22Rv1 (cell line): ENCODE measurements at regions not wholly inside any gene's neighbourhood (a gene's known extent, or its start where the extent isn't known, plus 50 kb on each side); places are given as distances from the start of the nearest gene placed in this dataset.
A peak's percentile ranks its signal among the peaks of the same experiment; 100 is the strongest.
"Not testable (repeated sequence)": the region's sequence is repeated elsewhere in the genome, so short reads cannot be mapped to it uniquely, and the experiment has no call there.

Experiments
- H3K27ac ChIP-seq: fragments of 450-650 bp; 2 replicates; pipeline ENCODE4 v1.5.1; 2017
- CTCF ChIP-seq: fragments of 450-650 bp; IDR thresholded peaks from 2 replicates; pipeline ENCODE4 v1.5.1; 2017; ENCODE audit warnings: mild to moderate bottlenecking
- ZFX ChIP-seq: fragments of 450-650 bp; IDR thresholded peaks from 2 replicates; pipeline ENCODE4 v1.6.1; 2017; ENCODE audit warnings: antibody characterized with exemption, borderline replicate concordance

GRCh38 chr3:125683067-125683829, 88.0 kb upstream of the OSBPL11 start:
- no peak for TF ChIP-seq CTCF
- TF ChIP-seq ZFX = no peak
- H3K27ac ChIP-seq = no peak overlapping the region

GRCh38 chr3:125684199-125684598, 88.9 kb upstream of the OSBPL11 start:
- TF ChIP-seq ZFX = no peak
- TF ChIP-seq CTCF = peak; percentile 48

GRCh38 chr3:125685741-125686140, 90.4 kb upstream of the OSBPL11 start:
- not testable (repeated sequence) for H3K27ac ChIP-seq

More at GRCh38 chr3:125684199-125684598, 88.9 kb upstream of the OSBPL11 start:
- H3K27ac ChIP-seq = no peak overlapping the region

GRCh38 chr3:125692361-125692760, 97.1 kb upstream of the OSBPL11 start:
- TF ChIP-seq ZFX (no peak), CTCF (no peak)
- H3K27ac ChIP-seq = no peak overlapping the region

GRCh38 chr3:125693887-125694286, 98.6 kb upstream of the OSBPL11 start:
- H3K27ac ChIP-seq = no peak overlapping the region
- no peak for TF ChIP-seq CTCF
- TF ChIP-seq ZFX = no peak

GRCh38 chr3:125694761-125695294, 99.5 kb upstream of the OSBPL11 start:
- H3K27ac ChIP-seq = no peak overlapping the region
- no peak for TF ChIP-seq CTCF
- no peak for TF ChIP-seq ZFX

GRCh38 chr3:125695688-125696087, 100.4 kb upstream of the OSBPL11 start:
- no peak overlapping the region for H3K27ac ChIP-seq
- TF ChIP-seq CTCF (no peak), ZFX (no peak)

- not testable (repeated sequence) for H3K27ac ChIP-seq
Measured at GRCh38 chr3:125697126-125697525, 101.8 kb upstream of the OSBPL11 start.

- H3K27ac ChIP-seq = not testable (repeated sequence)
Measured at GRCh38 chr3:125697979-125698640, 102.8 kb upstream of the OSBPL11 start.
